ENCODE measurements at regions not wholly inside any gene's neighbourhood (a gene's known extent, or its start where the extent isn't known, plus 50 kb on each side); places are given as distances from the start of the nearest gene placed in this dataset.

GRCh38 chr13:29713839-29714238 lies 118.4 kb upstream of the SLC7A1 start:
- H3K27ac Mint-ChIP-seq, result no peak overlapping the region
- no peaks in the 10 kb centered on the region for H3K9me3 Mint-ChIP-seq
- peaks cover 20% of the 10 kb centered on the region for H3K27me3 Mint-ChIP-seq
- H3K36me3 Mint-ChIP-seq, result no peaks in the 10 kb centered on the region
- H3K4me1 Mint-ChIP-seq, result no peaks in the 10 kb centered on the region
- CTCF ChIA-PET, result interaction anchor here (0.6 to 1.5 kb wide), 5 partner anchors 9 to 240 kb away, joined by 3 to 10 read pairs (median 5); no protein-coding TSS in a partner anchor
- DNase-seq, result no peak
- no peak overlapping the region for H3K4me3 Mint-ChIP-seq

- CTCF ChIA-PET, result interaction anchor here (1.8 kb wide), 1 partner anchor 204 kb away, joined by 4 read pairs; no protein-coding TSS in a partner anchor
- H3K36me3 Mint-ChIP-seq, result no peaks in the 10 kb centered on the region
- no peaks in the 10 kb centered on the region for H3K9me3 Mint-ChIP-seq
- no peak overlapping the region for H3K4me3 Mint-ChIP-seq
- no peak for DNase-seq
- no peak overlapping the region for H3K27ac Mint-ChIP-seq
- H3K27me3 Mint-ChIP-seq, result peaks cover 24% of the 10 kb centered on the region
- H3K4me1 Mint-ChIP-seq, result no peaks in the 10 kb centered on the region
Observed at GRCh38 chr13:29711776-29712175, 116.3 kb upstream of the SLC7A1 start.

GRCh38 chr13:29710511-29710910 lies 115.0 kb upstream of the SLC7A1 start:
- Mint-ChIP-seq H3K27ac (no peak overlapping the region), H3K4me3 (no peak overlapping the region), H3K9me3 (no peaks in the 10 kb centered on the region), H3K4me1 (no peaks in the 10 kb centered on the region), H3K27me3 (peaks cover 21% of the 10 kb centered on the region), H3K36me3 (no peaks in the 10 kb centered on the region)
- CTCF ChIA-PET, result interaction anchor here (1.5 to 1.8 kb wide), 2 partner anchors 18 to 202 kb away, joined by 3 to 4 read pairs; no protein-coding TSS in a partner anchor
- DNase-seq, result no peak

- no peaks in the 10 kb centered on the region for H3K9me3 Mint-ChIP-seq
- CTCF ChIA-PET, result interaction anchor here (0.8 to 5.1 kb wide), 5 partner anchors 201 to 406 kb away, joined by 3 to 47 read pairs (median 13); no protein-coding TSS in a partner anchor
- H3K4me1 Mint-ChIP-seq, result no peaks in the 10 kb centered on the region
- no peak overlapping the region for H3K4me3 Mint-ChIP-seq
- DNase-seq, result no peak
- H3K36me3 Mint-ChIP-seq, result no peaks in the 10 kb centered on the region
- H3K27me3 Mint-ChIP-seq, result peaks cover 23% of the 10 kb centered on the region
- H3K27ac Mint-ChIP-seq, result no peak overlapping the region
Observed at GRCh38 chr13:29709407-29710069, 114.0 kb upstream of the SLC7A1 start.

- CTCF ChIA-PET, result interaction anchor here (0.6 to 5.1 kb wide), 7 partner anchors 199 to 1471 kb away, joined by 3 to 47 read pairs (median 5); no protein-coding TSS in a partner anchor
- Mint-ChIP-seq H3K9me3 (no peaks in the 10 kb centered on the region), H3K27me3 (peaks cover 27% of the 10 kb centered on the region), H3K4me1 (no peaks in the 10 kb centered on the region), H3K27ac (no peak overlapping the region), H3K4me3 (no peak overlapping the region), H3K36me3 (no peaks in the 10 kb centered on the region)
- peak; percentile 63 for DNase-seq
Observed at GRCh38 chr13:29707876-29708543, 112.5 kb upstream of the SLC7A1 start.

- CTCF ChIA-PET, result interaction anchor here (0.8 to 5.1 kb wide), 8 partner anchors 198 to 408 kb away, joined by 3 to 47 read pairs (median 3); no protein-coding TSS in a partner anchor
- H3K27me3 Mint-ChIP-seq, result peaks cover 24% of the 10 kb centered on the region
- H3K4me1 Mint-ChIP-seq, result no peaks in the 10 kb centered on the region
- no peaks in the 10 kb centered on the region for H3K36me3 Mint-ChIP-seq
- H3K27ac Mint-ChIP-seq, result no peak overlapping the region
- no peak overlapping the region for H3K4me3 Mint-ChIP-seq
- DNase-seq, result no peak
- H3K9me3 Mint-ChIP-seq, result no peaks in the 10 kb centered on the region
Observed at GRCh38 chr13:29706923-29707322, 111.4 kb upstream of the SLC7A1 start.

GRCh38 chr13:29704648-29705047 lies 109.2 kb upstream of the SLC7A1 start:
- H3K4me3 Mint-ChIP-seq, result no peak overlapping the region

GRCh38 chr13:29703421-29703820 lies 107.9 kb upstream of the SLC7A1 start:
- H3K4me3 Mint-ChIP-seq, result no peak overlapping the region
- H3K27ac Mint-ChIP-seq, result no peak overlapping the region
- DNase-seq, result no peak
- no peaks in the 10 kb centered on the region for H3K4me1 Mint-ChIP-seq
- no peaks in the 10 kb centered on the region for H3K36me3 Mint-ChIP-seq
- no peaks in the 10 kb centered on the region for H3K9me3 Mint-ChIP-seq
- H3K27me3 Mint-ChIP-seq, result peaks cover 32% of the 10 kb centered on the region
- CTCF ChIA-PET, result interaction anchor here (1.8 to 2.0 kb wide), 2 partner anchors 10 to 195 kb away, joined by 5 to 8 read pairs; no protein-coding TSS in a partner anchor

More at GRCh38 chr13:29704648-29705047, 109.2 kb upstream of the SLC7A1 start:
- Mint-ChIP-seq H3K27me3 (peaks cover 22% of the 10 kb centered on the region), H3K27ac (no peak overlapping the region), H3K4me1 (no peaks in the 10 kb centered on the region), H3K36me3 (no peaks in the 10 kb centered on the region), H3K9me3 (no peaks in the 10 kb centered on the region)
- DNase-seq, result no peak
- CTCF ChIA-PET, result interaction anchor here (1.0 to 2.1 kb wide), 3 partner anchors 9 to 250 kb away, joined by 3 to 6 read pairs (median 5); no protein-coding TSS in a partner anchor

GRCh38 chr13:29702912-29703351 lies 107.4 kb upstream of the SLC7A1 start:
- CTCF ChIA-PET, result interaction anchor here (1.8 to 2.0 kb wide), 2 partner anchors 11 to 195 kb away, joined by 5 to 8 read pairs; no protein-coding TSS in a partner anchor
- DNase-seq, result no peak
- H3K36me3 Mint-ChIP-seq, result no peaks in the 10 kb centered on the region
- H3K27me3 Mint-ChIP-seq, result peaks cover 31% of the 10 kb centered on the region
- H3K4me3 Mint-ChIP-seq, result no peak overlapping the region
- no peaks in the 10 kb centered on the region for H3K9me3 Mint-ChIP-seq
- no peak overlapping the region for H3K27ac Mint-ChIP-seq
- no peaks in the 10 kb centered on the region for H3K4me1 Mint-ChIP-seq

GRCh38 chr13:29698106-29698505 lies 102.6 kb upstream of the SLC7A1 start:
- peaks cover 28% of the 10 kb centered on the region for H3K27me3 Mint-ChIP-seq
- H3K27ac Mint-ChIP-seq, result no peak overlapping the region
- CTCF ChIA-PET, result no interaction called here
- no peaks in the 10 kb centered on the region for H3K4me1 Mint-ChIP-seq
- DNase-seq, result no peak
- H3K9me3 Mint-ChIP-seq, result no peaks in the 10 kb centered on the region
- H3K36me3 Mint-ChIP-seq, result no peaks in the 10 kb centered on the region
- H3K4me3 Mint-ChIP-seq, result no peak overlapping the region

- Mint-ChIP-seq H3K4me1 (no peaks in the 10 kb centered on the region), H3K36me3 (no peaks in the 10 kb centered on the region), H3K27me3 (peaks cover 21% of the 10 kb centered on the region), H3K4me3 (no peak overlapping the region), H3K27ac (no peak overlapping the region), H3K9me3 (no peaks in the 10 kb centered on the region)
- DNase-seq, result no peak
- CTCF ChIA-PET, result interaction anchor here (0.7 kb wide), 1 partner anchor 188 kb away, joined by 3 read pairs; no protein-coding TSS in a partner anchor
Observed at GRCh38 chr13:29696606-29697005, 101.1 kb upstream of the SLC7A1 start.

GRCh38 chr13:29693275-29693945 lies 97.9 kb upstream of the SLC7A1 start:
- no peak for DNase-seq

GRCh38 chr13:29689548-29689947 lies 94.1 kb upstream of the SLC7A1 start:
- CTCF ChIA-PET, result no interaction called here

More at GRCh38 chr13:29693275-29693945, 97.9 kb upstream of the SLC7A1 start:
- Mint-ChIP-seq H3K9me3 (no peaks in the 10 kb centered on the region), H3K4me1 (no peaks in the 10 kb centered on the region), H3K4me3 (no peak overlapping the region), H3K27ac (no peak overlapping the region), H3K36me3 (no peaks in the 10 kb centered on the region), H3K27me3 (peaks cover 16% of the 10 kb centered on the region)
- CTCF ChIA-PET, result interaction anchor here (0.9 to 1.3 kb wide), 2 partner anchors 10 to 17 kb away, joined by 3 read pairs; no protein-coding TSS in a partner anchor

GRCh38 chr13:29688193-29688592 lies 92.7 kb upstream of the SLC7A1 start:
- no peaks in the 10 kb centered on the region for H3K4me1 Mint-ChIP-seq
- no peak for DNase-seq
- no peak overlapping the region for H3K27ac Mint-ChIP-seq
- CTCF ChIA-PET, result no interaction called here
- H3K36me3 Mint-ChIP-seq, result no peaks in the 10 kb centered on the region
- H3K27me3 Mint-ChIP-seq, result peaks cover 15% of the 10 kb centered on the region
- no peak overlapping the region for H3K4me3 Mint-ChIP-seq
- H3K9me3 Mint-ChIP-seq, result no peaks in the 10 kb centered on the region

More at GRCh38 chr13:29689548-29689947, 94.1 kb upstream of the SLC7A1 start:
- no peaks in the 10 kb centered on the region for H3K36me3 Mint-ChIP-seq
- H3K4me1 Mint-ChIP-seq, result no peaks in the 10 kb centered on the region
- no peak overlapping the region for H3K27ac Mint-ChIP-seq
- peaks cover 12% of the 10 kb centered on the region for H3K27me3 Mint-ChIP-seq
- H3K9me3 Mint-ChIP-seq, result no peaks in the 10 kb centered on the region
- DNase-seq, result no peak
- H3K4me3 Mint-ChIP-seq, result no peak overlapping the region

Data from activated naive CD4-positive, alpha-beta T cell treated with anti-CD3 and anti-CD28 coated beads, Interleukin-2, amount 10 ng/mL, durations not matched to agents 7 days and 5 days (primary cell).